ENCODE measurements at regions not wholly inside any gene's neighbourhood (a gene's known extent, or its start where the extent isn't known, plus 50 kb on each side); places are given as distances from the start of the nearest gene placed in this dataset.

- TF ChIP-seq CEBPB (IDR thresholded peaks at IDR 0.05) (no peak), FOXM1 (IDR thresholded peaks at IDR 0.05; ENCODE audit: borderline replicate concordance, low read depth) (no peak), EP300 (IDR thresholded peaks at IDR 0.05; ENCODE audit: borderline replicate concordance) (no peak)
Observed at GRCh38 chr12:107322063-107322462, 228.7 kb upstream of the CRY1 start.

Data from Ishikawa (cell line).